Mucosa of gallbladder (tissue), 1 donor: ENCODE measurements at regions not wholly inside any gene's neighbourhood (a gene's known extent, or its start where the extent isn't known, plus 50 kb on each side); places are given as distances from the start of the nearest gene placed in this dataset.
A peak's percentile ranks its signal among the peaks of the same experiment; 100 is the strongest.

Experiments used
- DNase-seq: peaks from one replicate; pipeline ENCODE4 v3.0.0-alpha.2; 2020; ENCODE audit warnings: low spot score
- donor health status: DM: no; HTN: no; CAD: no.

GRCh38 chr5:51908215-51908614 is 525.0 kb downstream of the ISL1 start:
- DNase-seq: no peak

DNA sequence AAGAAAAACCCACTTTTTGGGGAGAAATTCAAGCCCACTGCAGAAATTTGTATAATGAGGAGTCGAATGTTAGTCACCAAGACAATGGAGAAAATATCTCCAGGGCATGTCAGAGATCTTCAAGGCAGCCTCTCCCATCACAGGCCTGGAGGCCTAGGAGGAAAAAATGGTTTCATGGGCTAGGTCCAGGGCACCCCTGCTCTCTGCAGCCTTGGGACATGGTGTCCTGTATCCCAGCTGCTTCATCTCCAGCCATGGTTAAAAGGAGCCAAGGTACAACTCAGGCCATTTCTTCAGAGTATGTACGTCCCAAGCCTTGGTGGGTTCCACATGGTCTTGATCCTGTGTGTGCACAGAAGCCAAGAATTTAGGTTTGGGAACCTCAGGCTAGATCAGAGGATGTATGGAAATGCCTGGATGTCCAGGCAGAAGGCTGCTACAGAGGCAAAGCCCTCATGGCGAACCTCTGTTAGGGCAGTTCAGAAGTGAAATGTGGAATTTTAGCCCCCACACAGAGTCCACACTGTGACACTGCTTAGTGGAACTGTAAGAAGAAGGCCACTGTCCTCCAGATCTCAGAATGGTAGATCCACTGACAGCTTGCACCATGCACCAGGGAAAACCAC is 561.4 kb downstream of the ISL1 start:
- no peak for DNase-seq

GRCh38 chr5:51958473-51958872 is 575.2 kb downstream of the ISL1 start:
- no peak for DNase-seq

- no peak for DNase-seq
Observed at GRCh38 chr5:51960617-51961121, 577.4 kb downstream of the ISL1 start.

- DNase-seq: no peak
Observed at GRCh38 chr5:51961154-51961562, 577.9 kb downstream of the ISL1 start.

DNA sequence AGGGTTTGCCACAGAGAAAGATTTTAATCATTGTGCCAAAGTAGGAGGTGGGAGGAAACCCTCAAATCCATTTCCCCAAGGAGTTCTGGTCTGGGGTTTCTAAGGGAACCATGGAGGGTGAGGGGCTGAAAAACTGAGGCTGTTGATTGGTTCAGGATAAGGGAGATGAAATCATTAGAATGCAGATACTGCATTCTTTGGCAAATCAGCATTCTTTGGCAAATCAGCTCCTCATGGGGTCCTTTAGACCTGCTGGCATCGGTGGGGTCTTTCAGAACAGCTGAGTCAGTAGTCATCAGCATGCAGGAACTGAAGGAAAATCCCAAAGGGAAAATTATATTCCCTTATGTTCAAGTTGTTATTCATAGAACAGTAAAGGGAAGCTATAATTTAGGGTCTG is 585.5 kb downstream of the ISL1 start:
- DNase-seq: no peak

- no peak for DNase-seq
Observed at GRCh38 chr5:51974834-51975233, 591.6 kb downstream of the ISL1 start.

DNA sequence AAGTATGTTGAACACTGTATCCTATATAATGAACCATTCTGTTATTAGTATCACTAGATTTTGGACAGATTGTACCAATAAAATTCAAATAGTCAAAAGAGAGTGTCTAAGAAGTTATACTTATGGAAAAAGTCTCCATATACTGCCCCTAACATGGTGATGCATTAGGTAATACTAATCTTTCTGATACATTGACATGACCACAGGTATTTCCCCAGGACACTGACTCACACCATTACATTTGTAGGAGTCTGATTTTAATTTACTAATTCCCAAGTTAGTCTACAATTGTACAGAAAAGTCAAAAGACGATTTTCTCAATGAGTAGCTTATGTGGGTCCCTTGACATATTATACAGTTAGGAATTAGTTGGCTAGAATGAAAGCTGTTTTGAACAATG is 593.8 kb downstream of the ISL1 start:
- no peak for DNase-seq

- DNase-seq: no peak
Observed at GRCh38 chr5:51983161-51983560, 599.9 kb downstream of the ISL1 start.

DNA sequence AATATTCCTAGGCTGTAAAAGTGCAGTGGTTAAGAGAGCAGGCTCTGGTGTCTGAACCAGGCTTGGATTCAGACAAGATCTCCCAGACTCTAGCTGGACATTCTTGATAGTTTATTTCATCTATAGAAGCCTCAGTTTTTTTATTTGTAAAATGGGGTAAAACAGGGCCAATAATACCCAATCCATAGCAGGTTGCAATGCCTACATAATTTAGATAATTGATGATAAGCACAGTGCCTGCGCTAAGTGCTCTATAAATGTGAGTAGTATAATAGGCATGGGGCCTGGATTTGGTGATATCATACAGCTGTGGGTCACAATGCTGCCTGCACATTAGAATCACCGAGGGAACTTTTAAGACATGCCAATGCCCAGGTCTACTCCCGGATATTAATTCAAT is 603.5 kb downstream of the ISL1 start:
- no peak for DNase-seq

DNA sequence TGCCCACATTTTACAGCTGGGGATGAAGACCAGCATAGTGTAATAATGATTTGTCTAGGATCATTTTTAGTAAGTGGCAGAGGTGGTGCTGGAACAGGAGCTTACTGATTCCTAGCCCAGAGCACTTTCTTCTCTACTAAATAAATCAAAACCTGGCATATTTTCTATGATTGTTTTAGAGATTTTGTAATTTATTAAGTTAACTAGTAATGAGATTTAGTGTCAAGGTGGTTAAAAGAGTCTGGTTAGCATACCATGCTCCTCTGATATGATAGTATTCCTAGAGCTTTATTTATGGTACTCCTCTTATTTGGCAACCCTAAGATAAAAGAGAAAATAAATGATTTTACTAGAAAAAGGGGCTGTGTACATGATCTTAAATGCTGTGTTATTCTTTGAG is 604.0 kb downstream of the ISL1 start:
- DNase-seq: no peak

GRCh38 chr5:51987669-51988209 is 604.5 kb downstream of the ISL1 start:
- no peak for DNase-seq

DNA sequence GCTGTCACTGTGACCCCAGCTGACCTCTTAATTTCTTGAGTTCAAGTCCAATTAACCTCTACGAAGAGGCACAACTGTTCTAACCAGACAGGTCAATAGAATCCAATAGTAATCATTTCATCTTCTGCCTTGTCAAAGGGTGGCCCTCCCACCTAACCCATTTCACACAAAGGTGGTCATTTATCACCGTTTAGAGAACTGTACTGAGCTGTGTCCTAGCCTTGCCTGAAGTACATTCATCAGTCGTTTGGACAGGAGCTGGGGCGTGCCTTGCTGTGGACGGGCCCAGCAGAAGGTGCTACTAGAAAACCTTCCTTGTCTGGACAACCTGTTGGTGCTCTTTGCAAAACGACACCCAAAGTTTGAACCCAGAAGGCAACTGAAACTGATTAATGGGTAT is 605.4 kb downstream of the ISL1 start:
- no peak for DNase-seq

DNA sequence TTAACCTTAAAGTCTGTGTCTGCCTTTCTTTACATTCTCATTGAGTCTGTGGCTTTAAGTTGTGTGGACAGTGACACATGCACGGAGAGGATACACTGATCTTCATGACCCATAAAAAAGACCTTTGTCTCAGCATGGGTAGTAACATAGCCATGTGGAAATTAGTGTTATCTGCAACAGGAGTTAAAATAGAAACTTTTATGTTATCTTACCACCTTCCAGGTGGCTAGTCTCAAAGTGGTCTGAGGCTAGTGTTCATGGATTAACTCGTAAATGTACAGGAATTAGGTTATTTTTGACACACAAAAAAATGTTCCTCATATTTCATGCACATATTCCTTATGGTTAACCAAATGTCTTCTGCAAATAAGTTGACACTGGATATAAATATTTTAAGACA is 607.0 kb downstream of the ISL1 start:
- DNase-seq: no peak

DNA sequence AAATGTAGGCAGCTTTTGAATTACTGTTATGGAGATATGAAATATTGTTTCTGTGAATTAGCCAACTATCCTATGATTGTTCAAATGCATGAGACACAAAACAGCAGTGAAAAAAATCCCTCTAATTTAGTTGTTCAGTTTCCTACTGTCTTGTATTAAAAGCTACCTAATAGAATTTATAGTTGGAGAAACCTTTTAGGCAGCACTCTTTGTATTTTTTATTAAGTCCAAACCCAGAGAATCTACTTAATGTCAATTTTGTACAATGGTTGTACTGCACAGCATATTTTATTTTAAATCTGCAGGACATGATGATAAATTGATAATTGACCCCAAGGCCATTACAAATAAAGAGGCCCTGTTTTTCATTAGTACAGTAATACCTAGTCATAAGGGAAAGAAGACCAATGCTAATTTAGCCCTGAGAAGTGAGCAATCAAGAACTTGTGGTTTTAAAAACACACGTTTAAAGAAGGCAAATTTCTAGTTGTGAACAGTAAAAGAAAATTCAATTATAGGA is 607.5 kb downstream of the ISL1 start:
- DNase-seq: no peak

DNA sequence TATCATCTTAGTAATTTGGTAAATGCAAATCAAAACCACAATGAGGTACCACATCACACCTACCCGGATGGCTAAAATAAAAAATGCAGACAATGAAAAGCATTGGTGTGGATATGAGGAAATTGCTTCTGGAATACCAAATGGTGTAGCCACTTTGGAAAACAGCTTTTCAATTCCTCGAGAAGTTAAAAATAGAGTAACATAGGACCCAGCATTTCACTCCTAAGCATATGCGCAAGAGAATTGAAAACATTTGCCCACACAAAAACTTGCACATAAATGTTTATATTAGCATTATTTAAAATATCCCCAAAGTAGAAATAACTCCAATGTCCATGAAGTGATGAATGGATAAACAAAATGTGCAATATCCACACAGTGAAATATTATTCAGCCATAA is 608.7 kb downstream of the ISL1 start:
- DNase-seq: no peak

DNA sequence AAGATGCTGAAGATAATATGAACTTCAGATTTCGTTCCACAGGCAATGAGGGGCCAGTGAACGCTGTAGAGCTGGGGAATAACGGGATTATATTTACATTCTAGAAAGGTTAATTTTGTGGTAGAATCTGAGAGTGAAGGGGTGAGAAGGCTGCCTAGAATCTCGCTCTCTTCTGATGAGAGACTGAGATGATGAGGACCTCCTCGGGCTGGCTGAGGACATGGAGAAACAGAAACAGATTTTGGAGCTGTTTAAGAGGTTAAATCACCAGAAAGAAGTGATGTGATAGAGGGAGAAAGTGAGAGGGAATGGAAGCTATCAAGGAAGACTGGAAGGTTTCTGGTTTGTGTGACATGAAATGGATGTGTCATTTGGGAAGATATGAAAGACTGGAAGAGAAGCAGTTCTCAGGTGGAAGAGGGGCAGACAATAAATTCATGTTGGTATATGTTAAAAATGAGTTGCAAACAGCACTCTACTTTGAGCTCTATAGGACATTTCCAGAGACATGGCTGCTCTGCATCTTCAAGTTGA is 612.6 kb downstream of the ISL1 start:
- no peak for DNase-seq

GRCh38 chr5:51996356-51996861 is 613.2 kb downstream of the ISL1 start:
- DNase-seq: no peak

DNA sequence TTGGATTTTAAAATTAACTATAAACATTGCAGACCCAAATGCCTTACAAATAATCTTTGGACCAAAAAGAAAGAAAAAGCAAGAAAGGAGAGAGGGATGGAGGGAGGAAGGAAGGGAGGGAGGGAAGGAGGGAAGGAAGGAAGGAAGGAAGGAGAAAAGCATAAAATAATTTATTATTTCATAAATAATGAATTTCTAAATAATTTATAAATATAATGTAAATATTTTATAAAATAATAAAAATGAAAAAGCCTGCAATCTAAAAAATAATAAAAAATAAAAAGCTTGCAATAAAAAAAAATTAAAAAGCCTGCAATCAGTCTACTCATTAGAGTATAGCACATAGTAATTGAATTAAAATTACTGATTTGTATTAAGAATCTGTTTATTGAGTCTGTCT is 614.3 kb downstream of the ISL1 start:
- DNase-seq: no peak

GRCh38 chr5:51997949-51998348 is 614.7 kb downstream of the ISL1 start:
- no peak for DNase-seq

- peak; percentile 14 for DNase-seq
Observed at GRCh38 chr5:52007230-52007858, 624.1 kb downstream of the ISL1 start.

- DNase-seq: no peak
Observed at GRCh38 chr5:52010454-52010853, 627.2 kb downstream of the ISL1 start.

DNA sequence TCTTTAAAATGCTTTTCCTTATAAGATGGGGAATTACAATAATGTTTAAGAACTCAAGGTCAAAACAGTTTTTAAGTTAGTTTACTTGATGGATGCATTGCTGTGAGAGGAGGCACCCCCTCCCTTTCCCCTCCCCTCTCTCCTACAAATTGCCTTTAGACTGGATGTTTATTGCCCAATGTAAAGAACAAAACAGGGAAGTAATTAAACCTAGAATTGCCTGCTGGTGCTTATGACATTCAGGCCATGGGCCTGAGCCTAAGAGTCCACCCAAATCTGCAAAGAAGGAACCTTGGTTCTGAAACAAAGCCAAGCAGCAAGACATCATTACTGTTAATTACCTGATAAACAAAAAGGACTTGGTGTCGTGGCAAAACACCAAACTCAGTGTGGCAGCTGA is 630.3 kb downstream of the ISL1 start:
- no peak for DNase-seq
